Mesothelial cell of epicardium (in vitro differentiated cells): ENCODE measurements at regions not wholly inside any gene's neighbourhood (a gene's known extent, or its start where the extent isn't known, plus 50 kb on each side); places are given as distances from the start of the nearest gene placed in this dataset.

Experiments used
- DNase-seq, 2 experiments: peaks; one replicate each; pipeline ENCODE4 v3.0.0; 2021; ENCODE audit warnings: low spot score in 2 of 2; ENCODE audit not compliant: unreplicated experiment in 2 of 2
- H3K27ac Mint-ChIP-seq: 2 replicates; pipeline ENCODE4 v1.8.0; 2021; ENCODE audit warnings: mixed read lengths
- H3K27me3 Mint-ChIP-seq: 2 replicates; pipeline ENCODE4 v1.8.0; 2021; ENCODE audit warnings: low read depth, mixed read lengths
- H3K36me3 Mint-ChIP-seq: 2 replicates; pipeline ENCODE4 v1.8.0; 2021; ENCODE audit warnings: mixed read lengths
- H3K4me1 Mint-ChIP-seq: 2 replicates; pipeline ENCODE4 v1.8.0; 2021; ENCODE audit warnings: mixed read lengths
- H3K4me3 Mint-ChIP-seq: 2 replicates; pipeline ENCODE4 v1.8.0; 2021; ENCODE audit warnings: mild to moderate bottlenecking, moderate library complexity, mixed read lengths
- H3K9me3 Mint-ChIP-seq: 2 replicates; pipeline ENCODE4 v1.8.0; 2021; ENCODE audit warnings: mixed read lengths
- CTCF ChIP-seq: fragments of 200-600 bp; sonication (generic); IDR thresholded peaks from one replicate; pipeline ENCODE4 v1.5.0; 2021; ENCODE audit warnings: antibody characterized with exemption; ENCODE audit not compliant: unreplicated experiment

GRCh38 chrX:142363501-142363900 is 158.4 kb upstream of the MAGEC2 start:
- peaks cover 22% of the 10 kb centered on the region for H3K9me3 Mint-ChIP-seq
- H3K36me3 Mint-ChIP-seq, result no peaks in the 10 kb centered on the region
- no peaks in the 10 kb centered on the region for H3K27me3 Mint-ChIP-seq
- no peak overlapping the region for H3K4me3 Mint-ChIP-seq
- H3K27ac Mint-ChIP-seq, result no peak overlapping the region
- TF ChIP-seq CTCF, result no peak
- no peaks in the 10 kb centered on the region for H3K4me1 Mint-ChIP-seq
- DNase-seq, result no peak

DNA sequence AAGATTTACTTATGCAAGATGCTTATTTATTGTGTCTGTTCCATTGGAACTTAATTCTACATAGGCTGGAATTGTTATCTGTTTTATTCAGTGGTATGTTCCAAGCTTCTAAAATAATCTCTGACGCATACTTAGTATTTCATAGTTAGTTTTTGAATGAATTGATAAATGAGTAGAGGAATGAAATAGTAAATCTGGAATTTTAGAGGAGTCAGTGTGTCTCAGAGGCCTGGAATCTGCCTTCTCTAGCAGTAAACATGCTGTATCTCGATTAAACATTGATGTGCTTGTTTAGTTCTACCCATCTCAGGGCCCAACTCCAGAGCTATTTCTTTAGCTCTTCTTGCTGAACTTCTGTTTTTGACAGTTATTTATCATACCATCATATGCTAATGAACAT is 154.2 kb upstream of the MAGEC2 start:
- Mint-ChIP-seq H3K4me3 (no peak overlapping the region), H3K9me3 (peaks cover 16% of the 10 kb centered on the region)

DNA sequence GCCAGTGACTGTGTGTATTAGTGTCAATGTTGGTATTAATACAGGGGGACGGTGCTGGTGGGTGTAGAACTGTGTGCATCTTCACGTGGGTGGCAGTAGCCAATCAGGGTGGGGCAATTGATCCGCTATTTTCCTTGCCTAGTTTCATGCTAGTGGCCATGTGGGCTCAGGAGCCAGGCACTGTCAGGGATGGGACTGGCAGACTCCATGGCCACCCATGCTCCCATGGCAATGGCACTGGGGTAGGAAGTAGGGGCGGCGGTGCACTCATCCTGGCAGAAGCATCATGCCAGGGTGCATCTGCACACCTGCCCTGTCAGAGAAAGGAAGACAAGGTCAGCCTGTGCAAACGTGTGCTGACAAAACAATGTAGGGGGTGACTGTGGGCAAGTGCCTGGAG is 122.1 kb upstream of the MAGEC2 start:
- no peak for DNase-seq
- no peaks in the 10 kb centered on the region for H3K36me3 Mint-ChIP-seq
- H3K27ac Mint-ChIP-seq, result no peak overlapping the region
- H3K9me3 Mint-ChIP-seq, result peaks cover 72% of the 10 kb centered on the region
- no peaks in the 10 kb centered on the region for H3K27me3 Mint-ChIP-seq
- no peak overlapping the region for H3K4me3 Mint-ChIP-seq
- no peak for TF ChIP-seq CTCF
- H3K4me1 Mint-ChIP-seq, result no peaks in the 10 kb centered on the region

More for the DNA sequence above, 154.2 kb upstream of the MAGEC2 start:
- no peaks in the 10 kb centered on the region for H3K36me3 Mint-ChIP-seq
- H3K4me1 Mint-ChIP-seq, result no peaks in the 10 kb centered on the region
- no peak overlapping the region for H3K27ac Mint-ChIP-seq
- DNase-seq, result no peak
- TF ChIP-seq CTCF, result no peak
- H3K27me3 Mint-ChIP-seq, result no peaks in the 10 kb centered on the region

GRCh38 chrX:142312591-142312990 is 107.5 kb upstream of the MAGEC2 start:
- Mint-ChIP-seq H3K9me3 (peaks cover 41% of the 10 kb centered on the region), H3K27ac (no peak overlapping the region), H3K4me1 (no peaks in the 10 kb centered on the region), H3K4me3 (no peak overlapping the region), H3K27me3 (no peaks in the 10 kb centered on the region), H3K36me3 (no peaks in the 10 kb centered on the region)
- DNase-seq, result no peak
- no peak for TF ChIP-seq CTCF

DNA sequence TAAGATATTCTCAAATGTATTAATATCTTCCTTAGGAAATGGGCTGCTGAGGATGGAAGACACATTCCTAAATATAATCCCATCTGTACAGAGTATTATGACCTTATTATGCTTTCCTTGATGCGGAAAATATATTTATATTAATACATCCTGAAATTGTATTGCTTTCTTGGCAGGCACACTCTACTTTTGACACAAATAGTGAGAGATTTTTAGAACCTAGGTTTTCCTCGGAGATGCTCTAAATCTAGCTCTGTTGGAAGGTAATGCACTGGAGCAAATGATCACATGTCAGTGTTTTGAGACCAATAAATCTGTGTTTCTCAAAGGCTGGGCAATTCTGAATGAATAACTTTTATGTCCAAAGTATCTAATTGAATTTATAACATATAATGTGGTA is 94.3 kb upstream of the MAGEC2 start:
- Mint-ChIP-seq H3K4me3 (no peak overlapping the region), H3K27me3 (no peaks in the 10 kb centered on the region), H3K9me3 (peaks cover 40% of the 10 kb centered on the region), H3K36me3 (no peaks in the 10 kb centered on the region), H3K27ac (no peak overlapping the region), H3K4me1 (no peaks in the 10 kb centered on the region)
- no peak for TF ChIP-seq CTCF
- DNase-seq, result no peak

GRCh38 chrX:142296421-142296820 is 91.3 kb upstream of the MAGEC2 start:
- Mint-ChIP-seq H3K36me3 (no peaks in the 10 kb centered on the region), H3K27ac (no peak overlapping the region), H3K4me1 (no peaks in the 10 kb centered on the region), H3K9me3 (peaks cover 26% of the 10 kb centered on the region), H3K4me3 (no peak overlapping the region), H3K27me3 (no peaks in the 10 kb centered on the region)
- no peak for DNase-seq
- no peak for TF ChIP-seq CTCF
